HTR-8/SVneo (cell line): ENCODE measurements at regions not wholly inside any gene's neighbourhood (a gene's known extent, or its start where the extent isn't known, plus 50 kb on each side); places are given as distances from the start of the nearest gene placed in this dataset.

Experiments used
- DNase-seq: peaks from one replicate; pipeline ENCODE4 v3.0.0; 2011; ENCODE audit warnings: low spot score, mixed read lengths; ENCODE audit not compliant: insufficient read length
- FAIRE-seq: peaks from 2 replicates; lab custom pipeline; 2011; peaks lifted over from hg19 to GRCh38; lab: Jason Lieb, UNC

- FAIRE-seq (no peak), DNase-seq (no peak)
Observed at GRCh38 chr7:22596763-22597400, 96.9 kb upstream of the STEAP1B start.

GRCh38 chr7:22594020-22594419 is 94.0 kb upstream of the STEAP1B start:
- DNase-seq (no peak), FAIRE-seq (no peak)

GRCh38 chr7:22591271-22591670 is 91.3 kb upstream of the STEAP1B start:
- FAIRE-seq = no peak
- DNase-seq = no peak

- DNase-seq (no peak), FAIRE-seq (no peak)
Observed at GRCh38 chr7:22589641-22590201, 89.7 kb upstream of the STEAP1B start.

GRCh38 chr7:22588351-22588750 is 88.4 kb upstream of the STEAP1B start:
- DNase-seq (no peak), FAIRE-seq (no peak)

- FAIRE-seq (no peak), DNase-seq (no peak)
Observed at GRCh38 chr7:22587322-22587721, 87.3 kb upstream of the STEAP1B start.

GRCh38 chr7:22586786-22587140 is 86.8 kb upstream of the STEAP1B start:
- DNase-seq (no peak), FAIRE-seq (no peak)

GRCh38 chr7:22586101-22586785 is 86.3 kb upstream of the STEAP1B start:
- FAIRE-seq = no peak
- no peak for DNase-seq

- DNase-seq (no peak), FAIRE-seq (no peak)
Observed at GRCh38 chr7:22584179-22584578, 84.2 kb upstream of the STEAP1B start.

- DNase-seq = peak; percentile 70
Observed at GRCh38 chr7:22582863-22583622, 83.1 kb upstream of the STEAP1B start.

GRCh38 chr7:22581099-22581498 is 81.1 kb upstream of the STEAP1B start:
- DNase-seq (no peak), FAIRE-seq (no peak)

More at GRCh38 chr7:22582863-22583622, 83.1 kb upstream of the STEAP1B start:
- FAIRE-seq = peak; percentile 69

GRCh38 chr7:22579961-22580360 is 80.0 kb upstream of the STEAP1B start:
- no peak for FAIRE-seq
- no peak for DNase-seq

GRCh38 chr7:22578007-22578733 is 78.2 kb upstream of the STEAP1B start:
- FAIRE-seq = no peak
- no peak for DNase-seq

- FAIRE-seq (peak; percentile 83), DNase-seq (no peak)
Observed at GRCh38 chr7:22577470-22578001, 77.5 kb upstream of the STEAP1B start.

- DNase-seq (no peak), FAIRE-seq (no peak)
Observed at GRCh38 chr7:22576612-22577469, 76.9 kb upstream of the STEAP1B start.

GRCh38 chr7:22574754-22575520 is 74.9 kb upstream of the STEAP1B start:
- FAIRE-seq (no peak), DNase-seq (no peak)

- DNase-seq (no peak), FAIRE-seq (peak; percentile 74)
Observed at GRCh38 chr7:22572937-22573336, 72.9 kb upstream of the STEAP1B start.

GRCh38 chr7:22572292-22572691 is 72.3 kb upstream of the STEAP1B start:
- DNase-seq = no peak
- no peak for FAIRE-seq
